ENCODE measurements at regions not wholly inside any gene's neighbourhood (a gene's known extent, or its start where the extent isn't known, plus 50 kb on each side); places are given as distances from the start of the nearest gene placed in this dataset.

- FAIRE-seq (no peak), DNase-seq (ENCODE audit: low read depth, low spot score) (no peak)
- Histone ChIP-seq H2AFZ (ENCODE audit: control insufficient read depth, low read length) (no peak overlapping the region), H4K20me1 (ENCODE audit: control insufficient read depth, extremely low read depth, insufficient read depth, low read length) (no peaks in the 10 kb centered on the region), H3K4me1 (ENCODE audit: control insufficient read depth, extremely low read depth, insufficient read depth, low read length) (peaks cover 2% of the 10 kb centered on the region), H3K79me2 (ENCODE audit: control insufficient read depth, insufficient read depth, low read length) (no peaks in the 10 kb centered on the region), H3K4me2 (ENCODE audit: control insufficient read depth, extremely low read depth, insufficient read depth, low read depth, low read length) (no peak overlapping the region), H3K9ac (ENCODE audit: control insufficient read depth, extremely low read depth, insufficient read depth, low read length) (no peak overlapping the region), H3K9me3 (ENCODE audit: control insufficient read depth, low read depth, low read length) (no peaks in the 10 kb centered on the region), H3K9me1 (ENCODE audit: control insufficient read depth, extremely low read depth, insufficient read depth, low read length) (no peaks in the 10 kb centered on the region), H3K27me3 (ENCODE audit: control insufficient read depth, extremely low read depth, insufficient read depth, low read length) (no peaks in the 10 kb centered on the region), H3K36me3 (ENCODE audit: control insufficient read depth in 2 of 2, extremely low read depth in 1 of 2, insufficient read depth in 2 of 2, low read length in 2 of 2) (no peaks in the 10 kb centered on the region), H3K27ac (ENCODE audit: control insufficient read depth, insufficient read depth, low read length) (no peak overlapping the region), H3K4me3 (ENCODE audit: control insufficient read depth in 2 of 3, extremely low read depth in 1 of 3, insufficient read depth in 2 of 3, low read depth in 1 of 3, low read length in 3 of 3) (no peak overlapping the region)
- TF ChIP-seq EZH2 (IDR thresholded peaks at IDR 0.05; ENCODE audit: low read length): no peak
- TF ChIP-seq CTCF (optimal IDR thresholded peaks at IDR 0.05 in 1 of 3, IDR thresholded peaks at IDR 0.05 in 1 of 3, conservative IDR thresholded peaks at IDR 0.05 in 1 of 3; ENCODE audit: extremely low read depth in 1 of 3, insufficient read depth in 2 of 3, low read length in 3 of 3): no peak
- dilution Hi-C loops (cut with MboI; ENCODE audit: extremely low pct_ligation_motif_present, low sequenced_read_pairs): no loop called here
Observed at GRCh38 chr2:223500709-223501108, 101.5 kb downstream of the SCG2 start.

- no peak overlapping the region for H3K4me2 ChIP-seq (ENCODE audit: control insufficient read depth, extremely low read depth, insufficient read depth, low read depth, low read length)
- no peaks in the 10 kb centered on the region for H3K36me3 ChIP-seq (ENCODE audit: control insufficient read depth in 2 of 2, extremely low read depth in 1 of 2, insufficient read depth in 2 of 2, low read length in 2 of 2)
- no peak overlapping the region for H3K9ac ChIP-seq (ENCODE audit: control insufficient read depth, extremely low read depth, insufficient read depth, low read length)
- H4K20me1 ChIP-seq (ENCODE audit: control insufficient read depth, extremely low read depth, insufficient read depth, low read length): no peaks in the 10 kb centered on the region
- H3K27ac ChIP-seq (ENCODE audit: control insufficient read depth, insufficient read depth, low read length): no peak overlapping the region
- H3K27me3 ChIP-seq (ENCODE audit: control insufficient read depth, extremely low read depth, insufficient read depth, low read length): no peaks in the 10 kb centered on the region
- peaks cover 2% of the 10 kb centered on the region for H3K4me1 ChIP-seq (ENCODE audit: control insufficient read depth, extremely low read depth, insufficient read depth, low read length)
- no peaks in the 10 kb centered on the region for H3K9me1 ChIP-seq (ENCODE audit: control insufficient read depth, extremely low read depth, insufficient read depth, low read length)
- H2AFZ ChIP-seq (ENCODE audit: control insufficient read depth, low read length): no peak overlapping the region
- no peaks in the 10 kb centered on the region for H3K79me2 ChIP-seq (ENCODE audit: control insufficient read depth, insufficient read depth, low read length)
- TF ChIP-seq CTCF (optimal IDR thresholded peaks at IDR 0.05 in 1 of 3, IDR thresholded peaks at IDR 0.05 in 1 of 3, conservative IDR thresholded peaks at IDR 0.05 in 1 of 3; ENCODE audit: extremely low read depth in 1 of 3, insufficient read depth in 2 of 3, low read length in 3 of 3): no peak
- TF ChIP-seq EZH2 (IDR thresholded peaks at IDR 0.05; ENCODE audit: low read length): no peak
- DNase-seq (ENCODE audit: low read depth, low spot score) (no peak), FAIRE-seq (peak; percentile 58)
- no peaks in the 10 kb centered on the region for H3K9me3 ChIP-seq (ENCODE audit: control insufficient read depth, low read depth, low read length)
- H3K4me3 ChIP-seq (ENCODE audit: control insufficient read depth in 2 of 3, extremely low read depth in 1 of 3, insufficient read depth in 2 of 3, low read depth in 1 of 3, low read length in 3 of 3): no peak overlapping the region
- dilution Hi-C loops (cut with MboI; ENCODE audit: extremely low pct_ligation_motif_present, low sequenced_read_pairs): no loop called here
Observed at GRCh38 chr2:223501641-223502040, 100.5 kb downstream of the SCG2 start.

Measured in keratinocyte (primary cell).